HT1080 (cell line): ENCODE measurements at regions not wholly inside any gene's neighbourhood (a gene's known extent, or its start where the extent isn't known, plus 50 kb on each side); places are given as distances from the start of the nearest gene placed in this dataset.
A peak's percentile ranks its signal among the peaks of the same experiment; 100 is the strongest.

ENCODE experiments used
- DNase-seq: peaks from one replicate; pipeline ENCODE4 v3.0.0-alpha.2; 2015; ENCODE audit warnings: low read depth

DNA sequence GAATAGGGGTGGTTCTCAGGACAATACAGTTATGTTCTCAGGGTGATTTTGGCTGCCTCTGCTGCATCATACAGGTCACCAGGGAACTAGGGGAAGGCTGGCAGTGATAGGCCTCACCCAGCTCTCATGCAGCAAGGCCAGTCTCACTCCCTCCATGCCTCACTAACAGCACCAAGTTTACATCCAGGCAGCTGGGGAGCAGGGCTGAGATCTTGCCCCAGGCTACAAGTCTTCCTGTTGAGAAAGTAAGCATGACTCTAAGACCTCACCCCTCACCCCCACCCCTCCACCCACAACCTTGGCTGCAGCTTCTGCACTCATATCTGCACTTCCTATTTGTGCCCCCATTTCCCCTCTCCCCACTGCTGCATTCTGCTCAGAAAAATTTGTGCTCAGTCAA, 481.2 kb downstream of the ACTL7B start:
- no peak for DNase-seq

GRCh38 chr9:108367188-108367587, 488.6 kb downstream of the ACTL7B start:
- DNase-seq: no peak

GRCh38 chr9:108363311-108363710, 492.5 kb downstream of the ACTL7B start:
- no peak for DNase-seq

DNA sequence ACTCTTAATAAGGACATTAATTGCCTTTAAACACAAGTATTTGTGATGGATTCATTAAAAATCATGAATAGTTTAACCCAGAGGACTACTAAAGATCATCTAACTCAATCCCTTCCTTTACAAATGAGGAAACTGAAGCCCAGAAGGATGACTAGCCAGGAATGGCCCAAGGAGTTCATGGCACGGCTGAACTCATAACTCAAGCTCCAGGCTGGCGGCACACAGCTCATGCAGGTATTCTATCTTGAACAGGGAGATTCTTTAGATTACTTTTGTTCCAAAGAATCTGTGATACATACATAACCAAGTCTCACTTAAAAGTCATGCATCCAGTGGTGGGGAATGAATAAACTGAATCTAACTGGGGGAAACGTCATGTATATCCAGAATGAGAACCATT, 495.5 kb downstream of the ACTL7B start:
- DNase-seq: no peak

- DNase-seq: peak; percentile 10
These were observed 499.0 kb downstream of the ACTL7B start for GRCh38 chr9:108356806-108357205.

DNA sequence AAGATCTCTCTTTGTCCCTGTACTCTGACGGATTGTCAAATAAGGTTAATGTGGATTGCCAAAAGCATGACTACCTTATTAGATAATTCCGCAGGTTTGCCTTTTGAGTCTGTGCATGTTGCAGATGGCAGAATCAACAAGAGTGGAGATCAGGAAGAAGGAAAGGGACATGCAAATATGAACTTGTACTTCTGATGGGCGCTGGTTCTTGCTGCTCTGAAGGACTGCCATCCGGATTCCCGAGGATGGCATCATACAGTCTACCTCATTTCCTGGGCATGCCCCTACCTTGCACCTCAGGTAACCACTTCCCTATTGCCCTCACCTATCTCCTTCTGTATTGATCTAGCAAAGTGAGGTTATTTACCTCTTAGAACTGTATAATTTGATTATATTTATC, 504.2 kb downstream of the ACTL7B start:
- no peak for DNase-seq

GRCh38 chr9:108347463-108348188, 508.2 kb downstream of the ACTL7B start:
- DNase-seq: no peak

GRCh38 chr9:108345826-108346225, 510.0 kb downstream of the ACTL7B start:
- DNase-seq: no peak

- DNase-seq: no peak
These were observed 516.5 kb downstream of the ACTL7B start for GRCh38 chr9:108339251-108339650.

DNA sequence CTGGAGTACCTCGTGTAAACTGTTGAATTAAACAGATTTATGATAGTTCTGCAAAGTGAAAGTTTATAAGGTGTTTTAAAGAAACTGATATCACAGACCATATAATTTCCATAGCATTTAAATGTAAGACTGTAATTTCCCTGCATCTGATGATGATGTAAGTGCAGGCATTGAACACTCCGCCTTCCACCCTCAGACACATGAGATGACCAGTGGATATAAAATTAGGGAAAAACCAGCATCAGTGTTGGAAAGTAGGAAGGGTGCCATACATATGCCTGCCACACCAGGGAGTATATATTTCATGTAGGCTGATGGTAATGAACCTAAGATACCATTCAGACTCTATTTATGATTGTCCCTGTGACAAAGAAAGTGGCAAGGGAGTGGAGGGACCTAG, 519.2 kb downstream of the ACTL7B start:
- DNase-seq: no peak

DNA sequence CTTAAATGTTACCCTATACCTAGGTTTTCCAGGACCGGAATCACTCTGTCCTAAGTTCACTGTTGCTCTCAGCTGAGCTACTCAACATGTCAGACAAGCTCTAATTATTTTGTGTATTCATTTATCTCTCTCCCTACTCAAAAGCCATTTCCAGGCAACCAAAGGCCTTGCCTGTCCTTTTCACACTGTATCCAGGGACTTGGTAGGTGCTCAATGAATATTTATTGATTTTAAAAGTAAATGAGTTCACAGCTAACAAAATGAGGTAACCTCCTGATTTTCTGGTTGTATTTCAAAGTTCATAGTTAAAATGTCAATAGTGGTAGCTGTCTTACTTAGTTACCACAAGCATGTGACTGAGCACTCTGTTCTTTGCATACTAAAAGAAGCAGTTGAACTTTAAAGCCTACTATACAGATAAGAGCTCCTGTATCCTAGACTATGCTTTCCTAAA, 522.2 kb downstream of the ACTL7B start:
- no peak for DNase-seq

GRCh38 chr9:108331596-108331995, 524.2 kb downstream of the ACTL7B start:
- DNase-seq: no peak

DNA sequence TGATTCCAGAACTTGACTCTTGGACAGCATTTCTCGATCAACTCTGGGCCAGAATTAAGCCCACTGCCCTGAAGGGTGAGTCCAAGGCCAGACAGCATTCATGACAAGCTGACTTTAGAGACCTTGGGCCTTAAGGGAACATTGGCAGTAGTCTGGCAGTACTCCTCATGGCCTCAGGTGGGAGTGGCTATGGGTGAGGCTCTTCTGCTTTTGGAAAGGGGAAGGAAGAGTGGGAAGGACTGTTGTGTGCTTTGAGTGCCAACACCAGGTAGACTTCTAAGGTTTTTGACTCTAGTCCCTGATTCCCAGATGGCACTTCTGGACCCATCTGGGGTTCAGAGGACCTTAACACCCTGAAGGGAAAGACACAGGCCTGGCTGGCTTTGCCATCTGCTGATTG, 530.4 kb downstream of the ACTL7B start:
- DNase-seq: no peak

- peak; percentile 4 for DNase-seq
These were observed 532.2 kb downstream of the ACTL7B start for GRCh38 chr9:108323615-108324014.

GRCh38 chr9:108322326-108323098, 533.3 kb downstream of the ACTL7B start:
- DNase-seq: no peak

- DNase-seq: no peak
These were observed 539.2 kb downstream of the ACTL7B start for GRCh38 chr9:108316630-108317029.

GRCh38 chr9:108316066-108316465, 539.7 kb downstream of the ACTL7B start:
- no peak for DNase-seq

DNA sequence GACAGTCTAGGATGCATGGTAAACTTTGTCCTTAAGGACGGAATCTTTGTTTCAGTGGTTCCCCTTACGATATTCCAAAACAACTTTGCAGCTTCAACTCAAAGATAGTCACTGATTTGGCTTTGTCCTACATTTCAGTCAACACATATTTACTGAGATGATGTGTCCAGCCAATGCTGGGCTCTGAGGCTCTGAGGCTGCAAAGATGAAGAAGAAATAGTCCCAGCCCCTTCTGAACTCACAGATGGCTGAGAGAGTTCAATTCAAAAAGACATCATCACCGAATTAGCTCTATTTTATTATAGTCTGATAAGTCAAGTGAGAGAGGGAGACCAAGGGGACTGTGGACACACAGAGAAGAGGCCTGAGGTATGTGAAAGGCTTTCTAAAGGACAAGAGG, 544.0 kb downstream of the ACTL7B start:
- DNase-seq: no peak

DNA sequence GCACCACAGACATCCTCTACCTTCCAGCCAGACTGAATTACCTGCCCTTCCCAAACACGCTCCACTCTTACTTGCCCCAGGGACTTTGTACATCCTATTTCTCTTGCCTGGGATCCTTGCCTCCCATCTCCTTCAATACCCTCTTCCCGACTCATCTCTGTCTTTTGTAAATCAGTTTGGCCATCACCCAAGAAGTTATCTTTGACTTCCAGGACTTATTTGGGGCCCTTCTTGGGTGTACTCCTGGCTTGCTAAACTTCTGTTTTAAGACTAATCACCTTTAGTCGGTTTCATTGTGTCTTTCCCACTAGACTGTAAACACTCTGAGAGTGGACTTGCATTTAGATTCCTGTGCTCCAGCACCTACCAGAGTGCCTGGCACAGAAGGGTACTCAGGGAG, 545.6 kb downstream of the ACTL7B start:
- DNase-seq: no peak

DNA sequence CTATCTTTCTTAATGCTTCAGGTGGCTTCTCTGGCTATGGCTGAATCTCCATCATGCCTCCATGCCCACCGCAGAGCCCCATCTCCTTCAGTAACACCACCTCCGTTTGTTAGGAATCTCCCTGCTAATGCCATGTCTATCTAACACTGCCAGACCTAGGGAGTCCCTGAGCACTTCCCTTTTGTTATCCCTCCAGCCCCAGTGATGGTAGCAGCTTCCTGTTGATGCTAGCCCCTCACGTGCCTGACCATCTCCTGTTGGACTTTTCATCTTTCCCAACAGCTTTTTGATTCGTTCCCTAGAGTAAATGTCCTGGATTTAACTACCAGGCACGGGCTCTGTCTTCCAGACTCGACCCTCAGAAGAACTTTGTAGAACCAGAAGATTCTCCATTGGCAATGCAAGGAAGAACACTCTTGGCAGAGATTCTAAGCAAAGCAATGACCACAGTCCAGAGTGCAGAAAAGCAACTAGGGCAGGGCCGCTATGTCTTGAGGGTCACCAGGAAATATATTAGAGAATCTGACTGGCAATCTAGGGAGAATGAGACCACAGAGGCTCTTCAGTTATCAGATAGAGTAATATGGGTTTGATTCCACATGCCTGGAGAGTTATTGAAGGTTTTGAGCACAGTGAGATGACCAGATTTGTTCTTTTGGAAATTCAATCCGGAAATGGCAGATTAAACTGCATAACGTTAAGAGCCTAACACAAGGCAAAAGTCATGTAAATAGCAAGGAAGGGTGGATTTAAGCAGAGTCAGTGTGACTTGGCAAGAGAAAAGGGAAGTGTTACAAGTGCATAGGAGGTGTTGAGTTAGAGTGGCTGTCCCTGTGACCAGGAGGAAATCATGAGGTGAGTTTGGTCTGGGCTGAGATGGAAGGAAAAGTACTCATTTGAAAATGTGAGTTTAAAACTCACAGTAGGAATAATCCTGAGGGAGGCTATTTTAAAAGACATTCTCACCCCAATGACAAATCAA, 555.2 kb downstream of the ACTL7B start:
- no peak for DNase-seq

DNA sequence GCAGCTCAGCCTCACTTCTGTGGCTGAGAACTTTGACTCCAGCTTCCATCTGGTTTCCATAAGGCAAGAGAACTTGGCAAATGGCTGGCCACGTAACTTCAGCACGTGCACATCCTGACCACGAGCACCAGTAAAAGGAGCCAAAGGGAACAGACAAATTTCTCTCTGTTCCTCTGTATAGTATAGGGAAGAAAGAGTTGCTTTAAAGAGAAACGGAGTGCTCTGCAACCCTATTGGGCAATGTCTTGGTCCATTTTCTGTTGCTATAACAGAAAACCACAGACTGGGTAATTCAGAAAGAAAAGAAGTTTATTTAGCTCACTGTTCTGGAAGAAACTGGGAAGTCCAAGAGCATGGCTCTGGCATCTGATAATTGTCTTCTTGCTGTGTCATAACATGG, 558.7 kb downstream of the ACTL7B start:
- DNase-seq: no peak

GRCh38 chr9:108296056-108296455, 559.7 kb downstream of the ACTL7B start:
- DNase-seq: peak; percentile 52
